MM.1S (cell line): ENCODE measurements at regions not wholly inside any gene's neighbourhood (a gene's known extent, or its start where the extent isn't known, plus 50 kb on each side); places are given as distances from the start of the nearest gene placed in this dataset.
A peak's percentile ranks its signal among the peaks of the same experiment; 100 is the strongest.

Experiments used
- DNase-seq: peaks from one replicate; pipeline ENCODE4 v3.0.0-alpha.2; 2015
- H2AFZ ChIP-seq: fragments of 300-600 bp; sonication (generic); 2 replicates; pipeline ENCODE4 v1.6.0; 2016; ENCODE audit warnings: antibody characterized with exemption, low read length
- H3F3A ChIP-seq: fragments of 300-600 bp; sonication (generic); 2 replicates; pipeline ENCODE4 v1.6.1; 2016; ENCODE audit warnings: mild to moderate bottlenecking, antibody characterized with exemption, low read length, moderate library complexity, mixed read lengths; ENCODE audit not compliant: insufficient read depth
- H3K27ac ChIP-seq: fragments of 300-600 bp; sonication (generic); 2 replicates; pipeline ENCODE4 v1.5.1; 2016; ENCODE audit warnings: mild to moderate bottlenecking, low read length
- H3K27me3 ChIP-seq: fragments of 300-600 bp; sonication (generic); replicated peaks from 2 replicates; pipeline ENCODE4 v1.6.0; 2016; ENCODE audit warnings: low read length; ENCODE audit not compliant: insufficient read depth
- H3K36me3 ChIP-seq: fragments of 300-600 bp; sonication (generic); replicated peaks from 2 replicates; pipeline ENCODE4 v1.6.1; 2016; ENCODE audit warnings: mild to moderate bottlenecking, low read length, mixed read lengths; ENCODE audit not compliant: insufficient read depth
- H3K4me1 ChIP-seq: fragments of 300-600 bp; sonication (generic); 2 replicates; pipeline ENCODE4 v1.6.1; 2016; ENCODE audit warnings: low read length, mixed read lengths
- H3K4me2 ChIP-seq: fragments of 300-600 bp; sonication (generic); 2 replicates; pipeline ENCODE4 v1.6.0; 2016; ENCODE audit warnings: low read depth, low read length
- H3K4me3 ChIP-seq: fragments of 300-600 bp; sonication (generic); 2 replicates; pipeline ENCODE4 v1.5.1; 2016; ENCODE audit warnings: low read length, mixed read lengths
- H3K79me2 ChIP-seq: fragments of 300-600 bp; sonication (generic); 2 replicates; pipeline ENCODE4 v1.6.1; 2016; ENCODE audit warnings: mixed run types, low read length, mixed read lengths
- H3K9ac ChIP-seq: fragments of 300-600 bp; sonication (generic); 2 replicates; pipeline ENCODE4 v1.6.1; 2016; ENCODE audit warnings: low read length, mixed read lengths
- H3K9me2 ChIP-seq: fragments of 300-600 bp; sonication (generic); replicated peaks from 2 replicates; pipeline ENCODE4 v1.6.1; 2016; ENCODE audit warnings: mild to moderate bottlenecking, low read length, mixed read lengths; ENCODE audit not compliant: insufficient read depth
- H3K9me3 ChIP-seq: fragments of 300-600 bp; sonication (generic); replicated peaks from 2 replicates; pipeline ENCODE4 v1.6.1; 2016; ENCODE audit warnings: mild to moderate bottlenecking, low read length, mixed read lengths; ENCODE audit not compliant: insufficient read depth
- H4K20me1 ChIP-seq: fragments of 300-600 bp; sonication (generic); 2 replicates; pipeline ENCODE4 v1.6.1; 2016; ENCODE audit warnings: mild to moderate bottlenecking, low read length, moderate library complexity, mixed read lengths; ENCODE audit not compliant: insufficient read depth
- CTCF ChIP-seq: fragments of 300-600 bp; sonication (generic); IDR thresholded peaks from 2 replicates; pipeline ENCODE4 v1.5.1; 2016; ENCODE audit warnings: antibody characterized with exemption, low read length, mixed read lengths
- EZH2 ChIP-seq: fragments of 300-600 bp; sonication (generic); optimal IDR thresholded peaks from 2 replicates; pipeline ENCODE3; 2017; ENCODE audit warnings: low read depth, mild to moderate bottlenecking, antibody characterized with exemption, low read length, mixed read lengths
- EZH2phosphoT487 ChIP-seq: fragments of 300-600 bp; sonication (generic); IDR thresholded peaks from 2 replicates; pipeline ENCODE4 v1.6.1; 2018; ENCODE audit warnings: antibody characterized with exemption, low read length

DNA sequence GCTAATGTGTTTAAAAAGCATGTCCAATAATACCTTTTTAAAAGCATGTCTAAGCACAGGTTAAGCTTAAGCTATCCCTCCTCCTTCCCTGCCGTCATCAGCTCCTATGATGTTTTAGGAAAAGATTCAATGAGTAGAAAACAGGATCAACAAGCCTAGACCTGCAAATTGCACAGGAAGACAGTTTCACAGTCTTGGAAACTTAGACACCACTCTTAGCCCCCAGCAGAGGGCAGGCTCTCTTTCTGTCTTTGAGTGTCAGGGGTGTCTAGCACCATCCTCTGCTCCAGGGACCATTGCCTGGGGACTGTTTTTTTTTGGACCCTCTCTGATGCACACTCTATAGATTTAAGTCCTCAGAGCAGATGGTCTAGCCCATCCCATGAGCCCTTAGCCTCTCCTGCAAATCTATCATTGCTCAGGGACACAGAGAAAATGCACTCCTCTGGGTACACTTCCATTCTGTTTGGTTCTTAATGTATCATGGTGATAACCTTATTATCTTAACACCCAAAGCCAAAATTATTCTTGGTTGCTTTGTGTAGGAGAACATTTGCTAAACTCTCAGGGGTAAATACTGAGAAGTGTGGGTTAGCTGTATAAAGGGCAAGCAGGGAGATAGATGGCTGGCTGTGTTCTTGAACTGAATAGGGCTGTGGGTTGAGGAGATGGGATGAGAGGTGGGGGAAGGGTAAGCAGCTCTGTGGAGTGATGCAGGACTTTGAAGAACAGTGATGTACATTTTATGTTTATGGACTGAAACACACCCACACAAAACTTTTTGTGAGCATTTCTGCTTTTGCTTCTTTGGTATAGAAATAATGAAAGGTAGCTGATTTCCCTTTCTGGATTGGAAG, 259.9 kb upstream of the DDHD1 start:
- Histone ChIP-seq H3K9me2 (no peaks in the 10 kb centered on the region), H3K4me2 (no peak overlapping the region), H4K20me1 (no peaks in the 10 kb centered on the region), H3K4me1 (no peaks in the 10 kb centered on the region), H3K36me3 (no peaks in the 10 kb centered on the region), H3F3A (no peaks in the 10 kb centered on the region), H3K4me3 (no peak overlapping the region), H3K27ac (no peak overlapping the region), H3K79me2 (no peaks in the 10 kb centered on the region), H3K9me3 (no peaks in the 10 kb centered on the region), H3K9ac (no peak overlapping the region), H2AFZ (no peak overlapping the region), H3K27me3 (no peaks in the 10 kb centered on the region)
- DNase-seq: no peak
- TF ChIP-seq EZH2phosphoT487: no peak
- peak; percentile 36 for TF ChIP-seq CTCF

GRCh38 chr14:53411125-53411524, 258.0 kb upstream of the DDHD1 start:
- Histone ChIP-seq H3K9me2 (no peaks in the 10 kb centered on the region), H3K9me3 (no peaks in the 10 kb centered on the region), H3K4me3 (no peak overlapping the region), H3K36me3 (no peaks in the 10 kb centered on the region), H3K4me1 (no peaks in the 10 kb centered on the region), H3F3A (no peaks in the 10 kb centered on the region), H3K4me2 (no peak overlapping the region), H2AFZ (no peak overlapping the region), H3K9ac (no peak overlapping the region), H3K27ac (no peak overlapping the region), H4K20me1 (no peaks in the 10 kb centered on the region), H3K27me3 (no peaks in the 10 kb centered on the region), H3K79me2 (no peaks in the 10 kb centered on the region)
- TF ChIP-seq CTCF (no peak), EZH2phosphoT487 (no peak), EZH2 (no peak)
- no peak for DNase-seq

DNA sequence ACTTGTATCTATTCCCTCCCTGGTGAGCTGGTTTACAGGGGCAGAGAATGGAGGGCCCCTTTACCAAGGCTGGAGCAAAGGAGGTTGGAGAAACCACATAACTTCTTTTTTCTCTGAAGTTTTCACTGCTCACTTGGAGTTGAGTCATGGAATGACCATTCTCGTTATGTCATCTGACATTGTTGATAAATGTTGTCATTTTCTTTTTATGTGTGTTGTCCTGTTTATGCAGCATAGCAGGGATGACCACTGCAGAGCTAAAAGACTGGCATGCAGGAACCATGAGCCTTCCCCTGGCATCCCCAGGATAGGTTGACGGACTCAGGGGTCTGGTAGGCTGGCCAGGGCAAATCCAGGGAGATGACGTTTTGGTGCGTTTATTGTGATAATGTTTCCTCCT, 256.8 kb upstream of the DDHD1 start:
- H3F3A ChIP-seq: no peaks in the 10 kb centered on the region
- no peaks in the 10 kb centered on the region for H4K20me1 ChIP-seq
- no peak for DNase-seq
- H3K36me3 ChIP-seq: no peaks in the 10 kb centered on the region
- H3K79me2 ChIP-seq: no peaks in the 10 kb centered on the region
- H3K9me2 ChIP-seq: no peaks in the 10 kb centered on the region
- no peak overlapping the region for H2AFZ ChIP-seq
- H3K4me2 ChIP-seq: no peak overlapping the region
- TF ChIP-seq CTCF (no peak), EZH2phosphoT487 (no peak), EZH2 (no peak)
- no peaks in the 10 kb centered on the region for H3K27me3 ChIP-seq
- H3K9me3 ChIP-seq: no peaks in the 10 kb centered on the region
- no peak overlapping the region for H3K9ac ChIP-seq
- H3K4me1 ChIP-seq: no peaks in the 10 kb centered on the region
- no peak overlapping the region for H3K4me3 ChIP-seq
- no peak overlapping the region for H3K27ac ChIP-seq
